ENCODE measurements at regions not wholly inside any gene's neighbourhood (a gene's known extent, or its start where the extent isn't known, plus 50 kb on each side); places are given as distances from the start of the nearest gene placed in this dataset.
A peak's percentile ranks its signal among the peaks of the same experiment; 100 is the strongest.

DNA sequence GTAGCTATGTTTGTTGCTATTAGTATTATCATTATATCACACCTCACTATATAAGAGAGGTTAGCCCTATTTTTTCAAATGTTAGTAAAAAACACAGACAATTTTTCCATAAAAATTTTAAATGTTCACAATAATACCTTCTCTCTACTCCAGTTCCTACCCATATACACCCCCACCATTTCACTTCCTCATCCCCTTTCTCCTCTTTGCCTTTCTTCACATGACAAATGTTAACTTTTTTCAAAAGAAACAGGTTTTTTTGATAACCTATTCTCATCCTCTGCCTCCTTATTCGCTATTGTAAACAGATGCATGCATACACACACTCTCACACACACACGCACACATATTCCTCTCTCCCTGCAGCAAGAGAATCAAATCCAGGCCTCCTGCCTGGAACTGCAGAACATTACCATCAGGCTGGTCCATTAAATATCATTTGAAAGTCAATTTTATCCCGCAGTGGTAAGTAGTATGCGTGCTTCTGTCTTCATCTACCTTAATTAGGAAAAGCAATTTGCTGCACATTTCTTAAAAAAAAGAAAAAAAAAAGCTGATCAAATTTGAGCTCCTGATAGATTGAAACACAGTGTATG lies 55.5 kb downstream of the MID1IP1 start:
- DNase-seq, result no peak

DNA sequence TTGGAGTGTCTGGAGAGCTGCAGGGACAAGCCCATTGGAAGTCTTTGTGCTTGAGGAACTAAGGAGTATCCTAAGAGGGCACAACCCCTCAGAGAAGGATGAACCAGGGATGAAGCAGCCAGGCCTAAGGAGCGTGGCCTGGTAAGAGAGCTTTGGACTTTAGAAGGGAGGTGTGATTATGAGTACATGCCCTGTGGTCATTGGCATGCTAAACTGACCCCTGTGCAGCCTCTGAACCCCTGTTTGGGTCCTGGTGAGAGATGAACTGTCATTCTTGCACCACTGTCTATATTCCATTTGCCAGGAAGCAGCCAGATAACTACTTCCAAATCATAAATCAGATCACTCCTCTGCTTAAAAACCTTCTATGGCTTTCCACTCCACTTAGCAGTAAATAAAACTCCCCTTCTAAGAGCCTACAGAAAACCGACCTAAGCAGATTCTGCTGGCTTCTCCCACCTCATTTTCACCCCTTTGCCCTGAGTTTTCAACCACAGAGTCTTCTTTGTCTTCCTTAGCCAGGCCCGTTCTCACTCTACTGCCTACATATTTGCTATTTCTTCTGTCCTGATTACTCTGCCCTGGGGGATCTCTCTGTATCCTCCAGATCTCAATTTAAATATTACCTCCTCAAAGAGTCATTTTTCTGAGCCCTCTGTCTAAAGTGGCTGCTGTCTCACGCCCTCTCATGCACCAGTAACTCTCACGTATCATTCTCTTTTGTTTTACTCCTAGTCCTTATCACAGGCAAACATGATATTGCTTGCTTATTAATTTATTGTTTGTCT lies 56.7 kb downstream of the MID1IP1 start:
- no peak for DNase-seq

DNA sequence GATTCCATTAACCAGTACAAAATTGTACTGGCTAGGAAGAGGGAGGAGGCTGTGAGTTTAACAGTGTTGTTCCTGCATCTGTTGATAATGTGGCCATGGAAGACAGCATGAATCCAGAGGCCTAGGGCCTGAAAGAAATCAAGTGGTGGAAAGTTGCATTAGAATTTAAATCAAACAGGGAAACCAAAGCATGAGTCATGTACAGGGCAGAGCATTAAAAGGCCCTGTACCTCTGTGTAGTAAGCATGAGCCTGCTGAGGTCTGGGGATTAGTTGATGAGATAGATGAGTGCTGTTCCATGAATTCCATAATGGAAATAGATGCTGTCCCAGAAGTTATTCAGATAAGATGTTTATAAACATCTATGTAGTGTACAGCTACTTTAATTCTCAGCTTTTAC lies 58.3 kb downstream of the MID1IP1 start:
- DNase-seq, result no peak

DNA sequence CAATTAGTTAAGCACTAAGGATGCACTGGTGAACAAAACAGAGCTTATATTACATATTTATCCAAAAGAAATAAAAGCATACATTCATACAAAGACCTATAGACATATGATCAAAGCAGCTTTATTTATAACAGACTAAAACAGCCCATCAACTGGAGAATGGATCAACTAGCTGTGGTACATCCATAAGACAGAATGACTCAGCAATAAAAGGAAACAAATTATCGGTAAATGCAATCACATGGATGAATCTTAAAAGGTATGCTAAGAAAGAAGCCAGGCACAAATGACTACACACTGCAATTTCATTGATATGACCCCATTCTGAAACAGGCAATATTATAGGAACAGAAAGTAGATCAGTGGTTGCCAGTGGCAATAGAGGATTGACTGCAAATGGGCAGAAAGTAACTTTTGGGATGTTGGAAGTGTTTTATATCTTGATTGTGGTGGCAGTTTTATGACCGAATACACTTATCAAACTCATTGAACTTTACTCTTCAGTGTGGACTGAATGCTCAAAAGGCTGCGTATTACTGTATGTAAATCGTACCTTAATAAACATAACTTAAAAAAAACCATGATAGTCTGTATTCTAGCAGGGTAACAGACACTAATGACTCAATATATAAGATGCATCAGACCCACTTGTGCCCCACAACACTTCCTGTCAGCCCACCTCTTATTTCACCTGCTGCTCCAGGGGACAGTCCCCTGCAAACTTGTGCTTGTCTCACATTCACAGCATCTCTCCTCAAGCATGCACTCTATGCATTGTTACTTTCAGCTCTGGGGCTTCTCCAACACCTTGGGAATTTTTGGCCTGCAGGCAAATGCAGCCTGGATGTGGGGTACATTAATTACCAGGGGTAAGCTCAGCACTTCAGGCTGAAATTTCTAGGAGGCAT lies 59.1 kb downstream of the MID1IP1 start:
- DNase-seq, result no peak

DNA sequence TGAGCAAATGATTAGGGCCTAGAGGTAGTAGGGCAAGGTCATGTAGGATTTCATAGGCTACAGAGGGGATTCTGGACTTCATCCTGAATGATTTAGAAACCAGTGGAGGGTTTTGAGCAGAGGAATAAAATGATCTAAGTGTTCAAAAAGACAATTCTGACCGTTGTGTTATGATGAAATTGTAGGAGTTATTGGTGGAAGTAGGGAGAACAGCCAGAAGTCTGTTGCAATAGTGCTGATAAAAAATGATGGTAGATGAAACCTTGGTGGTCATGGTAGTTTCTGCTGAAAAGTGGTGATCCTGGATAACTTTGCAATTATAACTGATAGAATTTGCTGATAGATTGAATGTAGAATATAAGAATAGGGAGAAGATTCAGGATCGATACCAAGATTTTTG lies 60.2 kb downstream of the MID1IP1 start:
- DNase-seq, result no peak

DNA sequence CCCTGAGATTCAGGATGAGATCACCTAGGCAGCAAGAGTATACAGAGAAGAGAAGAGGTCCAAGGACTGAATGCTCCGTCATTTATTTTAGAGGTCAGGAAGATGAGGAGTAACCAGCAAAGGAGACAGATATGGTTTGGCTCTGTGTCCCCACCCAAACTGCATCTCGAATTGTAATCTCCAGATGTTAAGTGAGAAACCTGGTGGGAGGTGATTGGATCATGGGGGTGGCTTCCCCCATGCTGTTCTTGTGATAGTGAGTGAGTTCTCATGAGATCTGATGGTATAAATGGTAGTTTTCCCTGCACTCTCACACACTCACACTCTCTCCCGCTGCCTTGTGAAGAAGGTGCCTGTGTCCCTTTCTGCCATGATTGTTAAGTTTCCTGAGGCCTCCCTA lies 60.8 kb downstream of the MID1IP1 start:
- DNase-seq, result no peak

DNA sequence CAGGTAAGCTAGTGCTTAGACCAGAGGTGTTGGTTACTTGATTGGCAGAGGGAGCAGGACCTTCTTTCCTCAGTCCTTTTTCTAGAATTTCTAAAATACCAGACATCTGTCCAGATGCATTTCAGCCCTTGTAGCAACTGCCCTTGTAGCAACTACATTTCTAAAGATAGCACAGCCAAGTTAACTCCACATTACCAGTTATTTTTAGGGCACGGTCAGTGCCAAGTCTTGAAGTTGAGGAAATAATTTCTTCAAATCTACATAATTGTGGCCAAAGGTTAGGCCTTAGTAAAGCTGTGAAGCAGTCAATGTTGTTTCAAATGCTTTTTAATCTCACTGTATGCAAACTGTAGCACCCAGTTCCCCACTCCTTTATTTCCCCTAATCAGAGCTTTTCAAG lies 62.9 kb downstream of the MID1IP1 start:
- no peak for DNase-seq

DNA sequence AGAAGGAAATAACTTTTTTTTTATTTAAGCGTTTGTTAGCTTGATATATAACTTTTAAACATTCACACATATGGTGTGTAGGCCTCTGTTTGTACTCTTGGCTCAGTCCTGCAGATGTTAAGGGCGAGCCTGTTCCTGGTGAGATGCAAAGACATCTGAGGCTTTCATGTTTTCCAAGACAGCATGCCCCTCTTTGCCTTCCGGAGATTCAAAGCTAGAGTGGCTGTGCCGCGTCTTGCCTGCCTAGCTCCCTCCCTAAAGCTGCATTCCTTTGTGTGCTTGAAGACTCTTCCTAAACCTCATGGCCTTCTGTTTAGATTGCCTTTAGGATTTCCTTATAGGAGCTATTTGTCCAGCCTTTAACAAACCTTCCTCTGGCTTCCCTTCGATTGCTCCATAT lies 67.1 kb downstream of the MID1IP1 start:
- no peak for DNase-seq

DNA sequence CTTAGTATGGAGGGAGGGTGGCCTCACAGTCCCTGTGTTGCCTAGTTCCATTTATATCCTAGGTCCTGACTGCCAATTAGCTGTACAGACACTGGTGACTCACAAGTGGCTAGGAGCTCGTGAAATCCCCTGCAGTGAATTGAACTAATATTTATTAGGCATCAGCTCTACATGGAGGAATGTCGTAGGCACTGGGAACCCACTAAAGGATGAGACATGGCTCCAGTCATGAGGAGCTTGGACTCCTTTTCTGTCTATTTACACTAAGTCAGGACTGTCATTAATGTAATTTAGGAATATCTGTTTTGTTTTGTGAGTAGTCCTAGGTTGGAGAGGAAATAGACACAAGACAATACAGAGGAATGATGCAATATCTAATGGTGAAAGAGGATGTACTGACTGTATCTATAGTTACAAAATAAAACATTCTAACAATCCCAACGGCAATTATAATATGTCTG lies 67.7 kb downstream of the MID1IP1 start:
- peak; percentile 1 for DNase-seq

DNA sequence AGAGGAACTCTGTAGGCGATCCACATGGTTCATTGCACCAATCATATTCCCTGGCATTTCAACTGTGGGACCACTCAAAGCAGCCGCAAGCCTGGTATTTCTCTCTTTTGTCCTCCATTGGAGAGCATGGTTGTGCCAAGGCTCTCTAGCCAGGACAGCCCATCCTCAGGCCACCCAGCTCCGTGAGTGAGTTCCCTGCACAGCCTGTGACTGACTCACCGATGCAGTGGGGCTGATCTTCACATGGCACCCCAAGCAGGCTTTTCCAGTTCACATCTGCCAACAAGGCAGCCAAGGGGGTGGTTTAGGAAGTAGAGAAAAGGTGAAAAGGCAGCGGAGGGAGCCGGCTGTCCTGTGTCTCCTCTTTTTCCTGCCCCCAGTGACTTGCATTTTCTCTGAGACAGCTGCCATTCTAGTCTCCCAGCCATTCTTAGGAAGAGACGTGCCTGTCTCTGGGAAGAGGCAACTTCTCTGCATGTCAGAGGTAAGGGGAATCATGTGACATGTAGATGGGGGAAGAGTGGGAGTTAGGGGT lies 69.2 kb downstream of the MID1IP1 start:
- no peak for DNase-seq

DNA sequence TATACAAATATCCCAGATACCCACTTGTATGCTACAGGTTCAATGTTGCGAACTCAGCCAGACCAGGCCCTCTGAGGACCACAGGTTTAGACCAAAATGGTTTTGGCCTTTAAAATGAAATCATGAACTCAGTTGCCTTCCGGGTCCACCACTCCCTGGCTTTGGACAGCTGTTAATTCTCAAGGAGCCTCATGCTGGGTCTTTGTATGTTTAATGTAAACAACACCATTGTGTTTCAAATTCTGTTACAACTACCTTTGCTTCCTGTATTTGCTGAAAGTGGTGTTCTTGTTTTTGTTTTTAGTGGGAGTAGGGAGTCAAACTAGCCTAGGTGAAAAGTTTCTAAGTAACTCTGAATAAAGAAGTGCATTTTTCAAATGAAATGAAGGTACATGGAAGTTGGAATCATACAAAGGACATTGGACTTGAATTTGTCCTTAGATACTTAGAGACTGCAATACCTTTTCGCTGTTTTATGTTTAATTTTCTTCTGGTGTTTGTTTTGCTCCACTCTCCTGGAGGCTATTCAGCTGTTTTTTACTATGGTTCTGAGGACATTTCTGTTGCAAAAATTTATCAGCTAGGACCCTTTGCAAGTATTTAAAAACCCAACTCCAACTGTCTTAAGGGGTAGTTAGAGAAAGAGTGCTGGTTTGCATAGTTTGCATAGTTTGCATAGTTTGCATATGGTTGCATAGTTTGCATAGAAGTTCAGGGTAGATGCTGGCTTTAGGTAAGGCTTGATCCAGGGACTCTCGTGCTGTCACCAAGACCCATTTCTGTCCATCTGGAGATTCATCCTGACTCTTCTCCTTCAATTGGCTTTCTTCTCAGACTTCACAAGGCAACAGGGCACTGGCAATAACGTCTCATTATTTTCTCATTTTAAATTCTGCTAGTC lies 70.1 kb downstream of the MID1IP1 start:
- DNase-seq, result no peak

DNA sequence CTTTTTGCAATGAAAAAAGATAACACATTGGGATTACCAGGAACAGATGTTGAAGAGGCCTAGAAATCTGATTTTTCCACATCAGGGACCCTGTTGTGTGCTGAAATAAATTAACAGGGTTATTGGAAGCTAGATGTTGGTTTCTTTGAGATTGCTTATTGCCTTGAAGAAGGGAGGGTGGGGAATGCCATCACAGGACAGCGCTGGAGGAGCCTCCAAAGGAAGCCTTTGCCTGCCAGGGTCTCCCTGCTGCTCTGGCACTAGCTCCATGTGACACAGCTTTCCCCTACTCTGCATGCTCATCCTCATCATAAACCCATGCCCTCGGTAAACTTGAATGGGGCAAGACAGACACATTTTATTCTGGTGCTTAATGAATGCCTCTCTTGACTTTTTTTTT lies 76.1 kb downstream of the MID1IP1 start:
- DNase-seq, result no peak

DNA sequence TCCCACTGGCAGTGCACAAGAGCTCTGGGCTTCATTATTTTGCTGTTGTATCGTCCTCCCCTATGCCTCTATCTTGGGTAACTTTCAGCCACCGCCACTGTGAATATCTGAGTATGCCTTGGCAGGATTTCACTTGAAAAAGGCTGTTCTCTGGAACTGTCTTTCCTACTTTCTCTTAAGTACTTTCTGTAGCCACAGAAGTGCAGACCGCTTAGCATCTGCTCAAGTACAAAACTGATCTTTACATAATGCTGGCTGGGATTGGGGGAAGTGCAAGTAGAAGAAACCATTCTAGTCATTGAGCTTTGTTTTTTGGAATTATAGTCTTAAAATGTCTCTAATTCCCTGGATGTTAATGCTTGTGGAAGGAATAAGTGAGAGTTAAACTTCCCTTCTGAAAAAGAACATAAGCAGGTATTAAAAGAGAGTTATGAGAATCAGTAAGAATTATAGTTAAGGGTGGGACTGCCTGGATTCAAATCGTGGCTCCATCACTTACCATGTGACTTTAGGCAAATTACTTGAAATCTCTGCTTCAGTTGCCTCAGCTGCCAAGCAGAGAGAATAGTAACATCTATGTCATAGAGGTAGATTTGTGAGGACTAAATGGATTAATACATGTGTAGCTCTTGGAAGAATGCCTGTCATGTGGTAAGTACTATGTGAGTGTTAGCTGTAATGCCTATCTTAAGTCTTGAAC lies 77.5 kb downstream of the MID1IP1 start:
- DNase-seq, result no peak

DNA sequence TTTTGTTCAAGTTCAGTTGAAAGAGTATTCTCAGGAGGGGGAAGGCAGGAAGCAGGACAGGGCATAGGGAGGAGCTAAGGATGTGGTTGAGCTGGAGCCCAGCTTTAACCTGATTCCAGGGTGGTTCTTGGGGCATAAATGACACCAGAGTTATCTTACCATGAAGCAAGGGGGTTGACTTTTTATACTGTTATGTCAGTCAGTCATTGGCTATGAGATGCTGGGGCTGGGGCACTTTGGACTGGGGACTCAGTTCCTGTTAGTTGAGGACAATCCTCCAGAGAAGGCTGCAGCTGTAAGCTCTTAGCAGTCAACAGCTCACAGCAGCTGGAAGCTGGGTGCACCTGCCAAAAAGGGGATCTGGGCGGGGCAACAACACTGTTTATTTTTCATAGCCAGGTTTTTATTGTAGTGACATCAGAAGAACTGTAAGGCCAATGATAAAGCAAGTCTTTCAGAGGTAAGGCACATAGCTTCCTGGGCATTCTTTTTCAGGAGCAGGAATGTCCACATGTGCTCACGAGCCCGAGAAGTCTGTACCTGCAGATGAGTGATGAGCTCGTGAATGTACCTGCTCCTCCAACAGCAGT lies 78.5 kb downstream of the MID1IP1 start:
- DNase-seq, result peak; percentile 8

DNA sequence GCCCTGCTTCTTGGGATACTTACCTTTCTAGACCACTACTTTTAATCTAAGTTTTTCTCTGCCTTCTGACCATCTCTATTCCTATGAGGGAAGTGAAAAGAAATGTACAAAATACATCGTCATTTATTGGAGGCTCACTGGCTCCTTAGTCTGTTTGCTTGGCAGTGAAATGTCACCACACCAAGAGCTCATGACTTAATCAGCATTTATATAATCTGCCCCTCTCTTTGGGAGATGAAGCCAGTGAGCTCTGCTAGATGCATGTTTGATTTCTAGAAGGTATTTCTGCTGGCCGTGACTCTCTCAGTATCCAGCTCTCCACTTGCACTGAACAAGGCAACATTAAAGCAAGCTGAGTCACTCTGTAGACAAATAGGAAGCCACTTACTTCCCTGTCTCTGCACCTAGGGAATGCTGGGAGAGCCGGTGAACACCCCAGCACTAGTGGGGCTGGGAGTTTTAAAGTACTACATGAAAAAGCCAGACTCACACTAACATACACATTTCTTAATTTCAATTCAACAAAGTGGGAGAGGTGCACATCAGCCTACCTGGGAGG lies 79.1 kb downstream of the MID1IP1 start:
- no peak for DNase-seq

DNA sequence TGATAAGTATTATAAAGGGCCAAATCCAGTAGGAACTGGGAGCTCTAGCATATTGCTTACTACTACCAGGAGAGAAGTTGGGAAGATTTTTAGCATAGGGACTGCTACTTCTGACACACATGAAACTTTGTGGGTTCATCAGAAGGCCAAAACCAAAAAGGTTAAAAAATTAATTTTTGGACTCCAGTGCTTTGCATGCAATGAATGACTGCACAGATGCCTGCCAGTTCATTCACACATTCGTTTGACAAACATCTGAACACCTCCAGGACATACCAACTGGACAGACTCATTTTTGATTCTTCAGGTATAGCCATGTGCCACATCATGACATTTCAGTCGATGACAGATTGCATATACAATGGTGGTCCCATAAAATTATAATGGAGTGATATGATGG lies 79.8 kb downstream of the MID1IP1 start:
- DNase-seq, result no peak

DNA sequence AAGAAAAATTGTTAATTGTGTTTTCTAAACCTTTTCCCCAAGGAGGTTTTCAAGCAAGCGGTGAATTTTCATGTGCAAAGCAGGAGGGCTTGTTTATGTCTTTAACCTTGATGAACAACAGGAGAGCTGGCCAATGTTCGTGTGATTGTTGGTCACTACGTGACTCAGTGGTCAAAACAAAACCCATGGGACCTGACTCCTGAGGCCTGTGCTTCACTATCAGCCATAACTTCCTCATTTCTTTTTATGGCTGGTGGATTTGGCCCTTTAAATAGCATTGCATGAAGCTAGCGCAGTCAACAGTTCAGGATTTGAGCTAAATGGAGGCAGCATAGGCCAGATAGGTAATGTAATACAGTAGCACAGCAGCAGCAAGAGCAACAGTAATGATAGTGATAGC lies 80.5 kb downstream of the MID1IP1 start:
- no peak for DNase-seq

DNA sequence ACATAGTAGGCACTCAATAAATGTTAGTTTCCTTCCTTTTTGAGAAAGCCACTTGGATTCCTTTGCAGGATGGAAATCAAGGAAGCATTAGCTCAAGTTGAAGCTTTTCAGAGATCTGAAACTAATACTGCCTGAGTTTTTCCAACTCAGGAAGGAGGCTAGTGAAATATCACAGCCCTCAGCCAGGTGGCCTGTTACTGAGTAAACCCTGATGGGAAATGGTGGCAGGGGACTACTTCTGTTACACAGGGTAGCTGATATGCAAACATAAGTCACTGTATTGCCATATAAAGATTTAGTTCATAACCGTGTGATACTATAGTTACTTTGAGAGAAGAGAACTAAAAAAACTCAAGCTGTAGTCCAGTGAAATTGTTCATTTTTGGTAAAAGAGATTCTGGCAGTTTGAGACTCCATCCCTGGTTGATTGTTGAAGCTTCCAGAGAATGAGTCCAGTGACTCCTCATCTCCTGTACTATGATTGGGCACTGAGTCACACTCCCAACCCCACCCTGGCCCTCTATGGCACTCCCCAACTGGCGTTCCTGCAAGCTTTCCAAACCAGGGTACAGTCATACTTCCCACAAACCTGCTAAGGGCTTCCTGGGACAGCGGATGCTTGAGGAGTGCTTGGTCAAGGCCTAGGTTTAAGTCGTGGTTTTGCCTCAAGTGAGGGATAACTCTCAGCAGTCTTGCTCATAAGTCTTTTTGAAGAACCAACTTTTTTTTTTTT lies 81.8 kb downstream of the MID1IP1 start:
- no peak for DNase-seq

DNA sequence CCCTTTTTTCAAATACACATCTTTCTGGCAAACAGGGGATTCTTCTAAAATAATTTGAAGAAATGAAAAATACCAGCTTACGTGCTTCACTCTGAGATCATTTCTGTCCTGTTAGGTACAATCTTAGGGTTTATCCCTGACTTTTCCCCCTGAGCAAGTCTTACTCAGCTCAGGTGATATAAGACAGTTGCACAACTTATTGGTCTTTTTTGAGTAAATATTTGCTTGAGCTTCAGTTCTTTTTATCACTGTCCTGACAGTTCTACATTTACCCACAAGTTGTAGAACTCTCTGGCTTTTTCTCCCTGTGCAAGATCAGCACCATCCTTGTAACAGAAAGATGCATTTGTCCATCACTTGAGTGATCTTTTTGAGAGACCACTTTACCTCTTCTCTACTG lies 84.9 kb downstream of the MID1IP1 start:
- no peak for DNase-seq

DNA sequence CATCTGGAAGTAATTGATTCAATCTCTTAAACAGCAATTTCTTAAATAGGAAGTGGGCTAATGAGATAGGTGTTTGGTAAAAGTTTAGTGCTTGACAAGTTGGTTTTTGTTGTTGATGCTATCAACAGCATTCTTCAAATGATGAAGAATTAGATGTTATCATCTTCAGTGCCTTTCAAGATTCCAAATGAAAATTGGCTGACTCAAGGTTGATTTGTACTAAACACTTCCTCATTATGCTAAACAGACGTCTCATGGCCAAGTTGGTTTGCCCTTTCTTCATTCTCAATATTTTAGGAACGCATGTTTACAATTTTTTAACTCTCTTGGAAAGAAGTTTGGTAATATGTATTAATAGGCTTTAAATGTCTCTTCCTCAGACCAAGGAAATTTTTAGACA lies 86.0 kb downstream of the MID1IP1 start:
- DNase-seq, result no peak
